ENCODE measurements at regions not wholly inside any gene's neighbourhood (a gene's known extent, or its start where the extent isn't known, plus 50 kb on each side); places are given as distances from the start of the nearest gene placed in this dataset.

- H3K4me3 ChIP-seq (ENCODE audit: low read depth in 2 of 2, low read length in 1 of 2) = no peak overlapping the region
- no peaks in the 10 kb centered on the region for H3K79me2 ChIP-seq (ENCODE audit: insufficient read depth)
- peak; percentile 48 for DNase-seq
- no peaks in the 10 kb centered on the region for H3F3A ChIP-seq (replicated peaks; ENCODE audit: insufficient read depth)
- POLR2A ChIA-PET = no interaction called here
- WGBS (ENCODE audit: low lambda C conversion rate) = 38% methylated on average over 12 of the region's 13 CpGs
- H3K36me3 ChIP-seq (replicated peaks in 1 of 2; ENCODE audit: control insufficient read depth in 1 of 2, insufficient read depth in 2 of 2, low read length in 1 of 2) = no peaks in the 10 kb centered on the region
- no peak overlapping the region for H3K9ac ChIP-seq
- CTCF ChIA-PET = interaction anchor here (0.5 to 0.6 kb wide), 2 partner anchors 56 to 1207 kb away, joined by 3 read pairs; no protein-coding TSS in a partner anchor
- H3K9me2 ChIP-seq = no peaks in the 10 kb centered on the region
- H3K27ac ChIP-seq (ENCODE audit: low read depth in 2 of 2, low read length in 1 of 2) = peak overlapping the region in 1 of 2 experiments; percentile 17; a peak in 1 of 4 replicates
- H4K20me1 ChIP-seq (ENCODE audit: insufficient read depth) = no peaks in the 10 kb centered on the region
- H3K4me2 ChIP-seq = no peak overlapping the region
- H3K4me1 ChIP-seq (ENCODE audit: control insufficient read depth in 1 of 2, insufficient read depth in 2 of 2, low read depth in 1 of 2, low read length in 1 of 2) = peaks cover 7 to 21% of the 10 kb centered on the region in 2 experiments; a peak in 2 of 4 replicates
- H3K9me3 ChIP-seq = no peaks in the 10 kb centered on the region
- no peak overlapping the region for H2AFZ ChIP-seq (ENCODE audit: low read depth)
- TF ChIP-seq, protein P1, sequence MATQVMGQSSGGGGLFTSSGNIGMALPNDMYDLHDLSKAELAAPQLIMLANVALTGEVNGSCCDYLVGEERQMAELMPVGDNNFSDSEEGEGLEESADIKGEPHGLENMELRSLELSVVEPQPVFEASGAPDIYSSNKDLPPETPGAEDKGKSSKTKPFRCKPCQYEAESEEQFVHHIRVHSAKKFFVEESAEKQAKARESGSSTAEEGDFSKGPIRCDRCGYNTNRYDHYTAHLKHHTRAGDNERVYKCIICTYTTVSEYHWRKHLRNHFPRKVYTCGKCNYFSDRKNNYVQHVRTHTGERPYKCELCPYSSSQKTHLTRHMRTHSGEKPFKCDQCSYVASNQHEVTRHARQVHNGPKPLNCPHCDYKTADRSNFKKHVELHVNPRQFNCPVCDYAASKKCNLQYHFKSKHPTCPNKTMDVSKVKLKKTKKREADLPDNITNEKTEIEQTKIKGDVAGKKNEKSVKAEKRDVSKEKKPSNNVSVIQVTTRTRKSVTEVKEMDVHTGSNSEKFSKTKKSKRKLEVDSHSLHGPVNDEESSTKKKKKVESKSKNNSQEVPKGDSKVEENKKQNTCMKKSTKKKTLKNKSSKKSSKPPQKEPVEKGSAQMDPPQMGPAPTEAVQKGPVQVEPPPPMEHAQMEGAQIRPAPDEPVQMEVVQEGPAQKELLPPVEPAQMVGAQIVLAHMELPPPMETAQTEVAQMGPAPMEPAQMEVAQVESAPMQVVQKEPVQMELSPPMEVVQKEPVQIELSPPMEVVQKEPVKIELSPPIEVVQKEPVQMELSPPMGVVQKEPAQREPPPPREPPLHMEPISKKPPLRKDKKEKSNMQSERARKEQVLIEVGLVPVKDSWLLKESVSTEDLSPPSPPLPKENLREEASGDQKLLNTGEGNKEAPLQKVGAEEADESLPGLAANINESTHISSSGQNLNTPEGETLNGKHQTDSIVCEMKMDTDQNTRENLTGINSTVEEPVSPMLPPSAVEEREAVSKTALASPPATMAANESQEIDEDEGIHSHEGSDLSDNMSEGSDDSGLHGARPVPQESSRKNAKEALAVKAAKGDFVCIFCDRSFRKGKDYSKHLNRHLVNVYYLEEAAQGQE (IDR thresholded peaks at IDR 0.05; ENCODE audit: low read depth, low read length) = no peak
- TF ChIP-seq CTCF (IDR thresholded peaks at IDR 0.05) (no peak), TAF1 (IDR thresholded peaks at IDR 0.05; ENCODE audit: borderline replicate concordance, low read depth, low read length) (no peak), NRF1 (IDR thresholded peaks at IDR 0.05; ENCODE audit: low read depth, low read length) (no peak), RFX5 (IDR thresholded peaks at IDR 0.05; ENCODE audit: low read length) (no peak), SIN3A (IDR thresholded peaks at IDR 0.05; ENCODE audit: borderline replicate concordance, low read depth, low read length) (no peak), FOSL2 (IDR thresholded peaks at IDR 0.05; ENCODE audit: borderline replicate concordance, low read depth) (no peak), JUND (IDR thresholded peaks at IDR 0.05) (no peak), GATA2 (CRISPR knock-in tag; IDR thresholded peaks at IDR 0.05) (no peak), SMC3 (IDR thresholded peaks at IDR 0.05; ENCODE audit: low read depth, low read length) (no peak), POLR2AphosphoS5 (IDR thresholded peaks at IDR 0.05; ENCODE audit: low read depth, low read length) (no peak), MEF2A (IDR thresholded peaks at IDR 0.05; ENCODE audit: borderline replicate concordance, low read depth) (no peak), RXRA (IDR thresholded peaks at IDR 0.05; ENCODE audit: borderline replicate concordance, low read depth) (no peak), YY1 (IDR thresholded peaks at IDR 0.05; ENCODE audit: low read depth) (no peak), EZH2phosphoT487 (IDR thresholded peaks at IDR 0.05; ENCODE audit: borderline replicate concordance, low read depth) (no peak)
- TF ChIP-seq, protein P2, sequence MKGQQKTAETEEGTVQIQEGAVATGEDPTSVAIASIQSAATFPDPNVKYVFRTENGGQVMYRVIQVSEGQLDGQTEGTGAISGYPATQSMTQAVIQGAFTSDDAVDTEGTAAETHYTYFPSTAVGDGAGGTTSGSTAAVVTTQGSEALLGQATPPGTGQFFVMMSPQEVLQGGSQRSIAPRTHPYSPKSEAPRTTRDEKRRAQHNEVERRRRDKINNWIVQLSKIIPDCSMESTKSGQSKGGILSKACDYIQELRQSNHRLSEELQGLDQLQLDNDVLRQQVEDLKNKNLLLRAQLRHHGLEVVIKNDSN (IDR thresholded peaks at IDR 0.05; ENCODE audit: borderline replicate concordance, low read depth) = no peak
- TF ChIP-seq, protein P3, sequence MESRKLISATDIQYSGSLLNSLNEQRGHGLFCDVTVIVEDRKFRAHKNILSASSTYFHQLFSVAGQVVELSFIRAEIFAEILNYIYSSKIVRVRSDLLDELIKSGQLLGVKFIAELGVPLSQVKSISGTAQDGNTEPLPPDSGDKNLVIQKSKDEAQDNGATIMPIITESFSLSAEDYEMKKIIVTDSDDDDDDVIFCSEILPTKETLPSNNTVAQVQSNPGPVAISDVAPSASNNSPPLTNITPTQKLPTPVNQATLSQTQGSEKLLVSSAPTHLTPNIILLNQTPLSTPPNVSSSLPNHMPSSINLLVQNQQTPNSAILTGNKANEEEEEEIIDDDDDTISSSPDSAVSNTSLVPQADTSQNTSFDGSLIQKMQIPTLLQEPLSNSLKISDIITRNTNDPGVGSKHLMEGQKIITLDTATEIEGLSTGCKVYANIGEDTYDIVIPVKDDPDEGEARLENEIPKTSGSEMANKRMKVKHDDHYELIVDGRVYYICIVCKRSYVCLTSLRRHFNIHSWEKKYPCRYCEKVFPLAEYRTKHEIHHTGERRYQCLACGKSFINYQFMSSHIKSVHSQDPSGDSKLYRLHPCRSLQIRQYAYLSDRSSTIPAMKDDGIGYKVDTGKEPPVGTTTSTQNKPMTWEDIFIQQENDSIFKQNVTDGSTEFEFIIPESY (IDR thresholded peaks at IDR 0.05; ENCODE audit: borderline replicate concordance, low read depth) = no peak
- TF ChIP-seq, protein P4, sequence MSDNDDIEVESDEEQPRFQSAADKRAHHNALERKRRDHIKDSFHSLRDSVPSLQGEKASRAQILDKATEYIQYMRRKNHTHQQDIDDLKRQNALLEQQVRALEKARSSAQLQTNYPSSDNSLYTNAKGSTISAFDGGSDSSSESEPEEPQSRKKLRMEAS (IDR thresholded peaks at IDR 0.05; ENCODE audit: low read depth) = no peak
- TF ChIP-seq, protein P5, sequence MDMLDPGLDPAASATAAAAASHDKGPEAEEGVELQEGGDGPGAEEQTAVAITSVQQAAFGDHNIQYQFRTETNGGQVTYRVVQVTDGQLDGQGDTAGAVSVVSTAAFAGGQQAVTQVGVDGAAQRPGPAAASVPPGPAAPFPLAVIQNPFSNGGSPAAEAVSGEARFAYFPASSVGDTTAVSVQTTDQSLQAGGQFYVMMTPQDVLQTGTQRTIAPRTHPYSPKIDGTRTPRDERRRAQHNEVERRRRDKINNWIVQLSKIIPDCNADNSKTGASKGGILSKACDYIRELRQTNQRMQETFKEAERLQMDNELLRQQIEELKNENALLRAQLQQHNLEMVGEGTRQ (IDR thresholded peaks at IDR 0.05; ENCODE audit: borderline replicate concordance, low read depth, low read length) = no peak
- H3K27me3 ChIP-seq (ENCODE audit: insufficient read depth) = no peaks in the 10 kb centered on the region; the same call in 1 of the 2 replicates
These were observed 237.5 kb downstream of the BCOR start for GRCh38 chrX:39859991-39860861.
